ENCODE measurements at regions not wholly inside any gene's neighbourhood (a gene's known extent, or its start where the extent isn't known, plus 50 kb on each side); places are given as distances from the start of the nearest gene placed in this dataset.

DNA sequence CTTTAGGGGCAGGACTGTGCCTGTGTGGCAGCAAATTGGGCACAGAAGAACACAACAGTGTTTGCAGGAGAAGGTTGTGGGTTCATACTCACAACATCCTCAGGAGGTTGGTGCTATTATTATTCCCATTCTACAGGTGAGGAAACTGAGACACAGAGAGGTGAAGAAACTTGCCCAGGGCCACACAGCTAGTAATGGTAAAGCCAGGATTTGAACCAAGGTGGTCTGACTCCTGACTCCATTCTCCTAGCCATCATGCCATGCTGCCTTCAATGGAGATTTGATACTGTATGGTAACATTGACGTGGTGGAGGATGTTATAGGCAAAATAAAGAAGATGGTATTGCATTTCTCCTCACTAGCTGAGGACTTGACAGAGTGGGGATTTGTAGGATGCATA lies 334.2 kb downstream of the RPS6KC1 start:
- H3K9me3 Mint-ChIP-seq (ENCODE audit: unreplicated experiment): peaks cover 2% of the 10 kb centered on the region
- TF ChIP-seq EZH2 (IDR thresholded peaks at IDR 0.05; ENCODE audit: insufficient read depth, low read length): no peak
- TF ChIP-seq, protein P1, sequence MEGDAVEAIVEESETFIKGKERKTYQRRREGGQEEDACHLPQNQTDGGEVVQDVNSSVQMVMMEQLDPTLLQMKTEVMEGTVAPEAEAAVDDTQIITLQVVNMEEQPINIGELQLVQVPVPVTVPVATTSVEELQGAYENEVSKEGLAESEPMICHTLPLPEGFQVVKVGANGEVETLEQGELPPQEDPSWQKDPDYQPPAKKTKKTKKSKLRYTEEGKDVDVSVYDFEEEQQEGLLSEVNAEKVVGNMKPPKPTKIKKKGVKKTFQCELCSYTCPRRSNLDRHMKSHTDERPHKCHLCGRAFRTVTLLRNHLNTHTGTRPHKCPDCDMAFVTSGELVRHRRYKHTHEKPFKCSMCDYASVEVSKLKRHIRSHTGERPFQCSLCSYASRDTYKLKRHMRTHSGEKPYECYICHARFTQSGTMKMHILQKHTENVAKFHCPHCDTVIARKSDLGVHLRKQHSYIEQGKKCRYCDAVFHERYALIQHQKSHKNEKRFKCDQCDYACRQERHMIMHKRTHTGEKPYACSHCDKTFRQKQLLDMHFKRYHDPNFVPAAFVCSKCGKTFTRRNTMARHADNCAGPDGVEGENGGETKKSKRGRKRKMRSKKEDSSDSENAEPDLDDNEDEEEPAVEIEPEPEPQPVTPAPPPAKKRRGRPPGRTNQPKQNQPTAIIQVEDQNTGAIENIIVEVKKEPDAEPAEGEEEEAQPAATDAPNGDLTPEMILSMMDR (IDR thresholded peaks at IDR 0.05; ENCODE audit: insufficient read depth, low read depth, low read length): no peak
- no peaks in the 10 kb centered on the region for H3K27me3 ChIP-seq (ENCODE audit: insufficient read depth, low read length)
- H3K4me3 ChIP-seq (ENCODE audit: insufficient read depth, low read depth, low read length): no peak overlapping the region
- H3K9me3 ChIP-seq (ENCODE audit: insufficient read depth, low read depth, low read length): no peaks in the 10 kb centered on the region
- H3K4me2 ChIP-seq (ENCODE audit: low read length): no peak overlapping the region
- DNase-seq (ENCODE audit: low read depth): no peak
- H3K4me1 ChIP-seq (ENCODE audit: insufficient read depth, low read length): no peaks in the 10 kb centered on the region
- H3K9ac ChIP-seq (ENCODE audit: low read length): no peak overlapping the region
- H3K36me3 ChIP-seq (ENCODE audit: insufficient read depth, low read length): no peaks in the 10 kb centered on the region
- no peak overlapping the region for H3K27ac ChIP-seq (ENCODE audit: low read depth, low read length)
- no peaks in the 10 kb centered on the region for H4K20me1 ChIP-seq (ENCODE audit: insufficient read depth, low read length)
- FAIRE-seq: no peak
- peaks cover 11% of the 10 kb centered on the region for H3K27me3 Mint-ChIP-seq (ENCODE audit: low read depth, unreplicated experiment)
- no peak overlapping the region for H2AFZ ChIP-seq (ENCODE audit: low read depth, low read length)
- H3K27ac Mint-ChIP-seq (ENCODE audit: unreplicated experiment): no peak overlapping the region
- H3K79me2 ChIP-seq (ENCODE audit: insufficient read depth, low read length): no peaks in the 10 kb centered on the region
- H3K36me3 Mint-ChIP-seq (ENCODE audit: low read depth, unreplicated experiment): no peaks in the 10 kb centered on the region
- no peak overlapping the region for H3K4me3 Mint-ChIP-seq (ENCODE audit: unreplicated experiment)
- peaks cover 2% of the 10 kb centered on the region for H3K4me1 Mint-ChIP-seq (ENCODE audit: low read depth, unreplicated experiment)

DNA sequence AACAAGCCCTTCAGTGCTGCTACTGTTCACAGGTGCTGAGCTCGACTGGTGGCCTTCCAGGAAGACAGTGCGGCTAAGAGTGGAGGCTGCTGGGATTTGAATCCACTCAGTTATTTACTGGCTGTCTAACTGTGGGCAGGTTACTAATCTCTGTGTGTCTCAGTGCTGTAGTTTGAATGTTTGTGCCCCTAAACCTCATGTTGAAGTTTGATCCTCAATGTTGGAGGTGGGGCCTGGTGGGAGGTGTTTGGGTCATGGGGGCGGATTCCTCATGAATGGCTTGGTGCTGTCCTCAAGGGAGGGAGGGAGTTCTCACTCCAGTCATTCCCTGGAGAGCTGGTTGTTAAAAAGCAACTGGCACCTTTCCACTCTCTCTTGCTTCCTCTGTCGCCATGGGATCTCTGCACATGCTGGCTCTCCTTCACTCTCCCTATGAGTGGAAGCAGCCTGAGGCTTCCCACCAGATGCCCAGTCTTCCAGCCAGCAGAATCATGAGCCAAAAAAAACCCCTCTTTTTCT lies 334.8 kb downstream of the RPS6KC1 start:
- H2AFZ ChIP-seq (ENCODE audit: low read depth, low read length): no peak overlapping the region

More for the DNA sequence above, 334.8 kb downstream of the RPS6KC1 start:
- no peak overlapping the region for H3K9ac ChIP-seq (ENCODE audit: low read length)
- Mint-ChIP-seq H3K27me3 (ENCODE audit: low read depth, unreplicated experiment) (peaks cover 10% of the 10 kb centered on the region), H3K4me3 (ENCODE audit: unreplicated experiment) (no peak overlapping the region), H3K9me3 (ENCODE audit: unreplicated experiment) (peaks cover 2% of the 10 kb centered on the region), H3K27ac (ENCODE audit: unreplicated experiment) (no peak overlapping the region), H3K4me1 (ENCODE audit: low read depth, unreplicated experiment) (peaks cover 2% of the 10 kb centered on the region), H3K36me3 (ENCODE audit: low read depth, unreplicated experiment) (no peaks in the 10 kb centered on the region)
- H3K36me3 ChIP-seq (ENCODE audit: insufficient read depth, low read length): no peaks in the 10 kb centered on the region
- FAIRE-seq (no peak), DNase-seq (ENCODE audit: low read depth) (no peak)
- no peaks in the 10 kb centered on the region for H3K27me3 ChIP-seq (ENCODE audit: insufficient read depth, low read length)
- no peaks in the 10 kb centered on the region for H4K20me1 ChIP-seq (ENCODE audit: insufficient read depth, low read length)
- no peak for TF ChIP-seq EZH2 (IDR thresholded peaks at IDR 0.05; ENCODE audit: insufficient read depth, low read length)
- TF ChIP-seq, protein P1 (IDR thresholded peaks at IDR 0.05; ENCODE audit: insufficient read depth, low read depth, low read length): no peak
- no peaks in the 10 kb centered on the region for H3K9me3 ChIP-seq (ENCODE audit: insufficient read depth, low read depth, low read length)
- H3K4me3 ChIP-seq (ENCODE audit: insufficient read depth, low read depth, low read length): no peak overlapping the region
- no peaks in the 10 kb centered on the region for H3K79me2 ChIP-seq (ENCODE audit: insufficient read depth, low read length)
- H3K27ac ChIP-seq (ENCODE audit: low read depth, low read length): no peak overlapping the region
- no peak overlapping the region for H3K4me2 ChIP-seq (ENCODE audit: low read length)
- H3K4me1 ChIP-seq (ENCODE audit: insufficient read depth, low read length): no peaks in the 10 kb centered on the region
